Choroid plexus epithelial cell (primary cell): ENCODE measurements at regions not wholly inside any gene's neighbourhood (a gene's known extent, or its start where the extent isn't known, plus 50 kb on each side); places are given as distances from the start of the nearest gene placed in this dataset.

ENCODE experiments used
- DNase-seq: peaks from one replicate; pipeline ENCODE4 v3.0.0-alpha.2; 2010; ENCODE audit warnings: low read depth
- H3K4me3 ChIP-seq: 2 replicates; pipeline ENCODE4 v1.5.1; 2011; ENCODE audit warnings: low read depth, mild to moderate bottlenecking, control low read depth, low read length, moderate library complexity
- CTCF ChIP-seq: conservative IDR thresholded peaks from 2 replicates; pipeline ENCODE4 v1.5.1; 2011; ENCODE audit warnings: low read depth, mild to moderate bottlenecking, control low read depth, inconsistent platforms, low read length, moderate library complexity

GRCh38 chr14:26849514-26849913 lies 251.7 kb upstream of the NOVA1 start:
- no peak for DNase-seq
- H3K4me3 ChIP-seq, result no peak overlapping the region
- TF ChIP-seq CTCF, result no peak

- no peak overlapping the region for H3K4me3 ChIP-seq
- no peak for TF ChIP-seq CTCF
- DNase-seq, result no peak
These were observed 254.0 kb upstream of the NOVA1 start for GRCh38 chr14:26851793-26852192.

GRCh38 chr14:26855077-26855753 lies 257.4 kb upstream of the NOVA1 start:
- no peak for TF ChIP-seq CTCF
- H3K4me3 ChIP-seq, result no peak overlapping the region
- DNase-seq, result peak; percentile 1

GRCh38 chr14:26856876-26857518 lies 259.2 kb upstream of the NOVA1 start:
- DNase-seq, result no peak
- no peak for TF ChIP-seq CTCF
- H3K4me3 ChIP-seq, result no peak overlapping the region

- no peak overlapping the region for H3K4me3 ChIP-seq
- no peak for DNase-seq
- TF ChIP-seq CTCF, result no peak
These were observed 261.6 kb upstream of the NOVA1 start for GRCh38 chr14:26859483-26859882.

GRCh38 chr14:26860111-26860510 lies 262.3 kb upstream of the NOVA1 start:
- no peak for DNase-seq
- no peak overlapping the region for H3K4me3 ChIP-seq
- no peak for TF ChIP-seq CTCF

GRCh38 chr14:26863736-26864135 lies 265.9 kb upstream of the NOVA1 start:
- no peak for TF ChIP-seq CTCF
- no peak overlapping the region for H3K4me3 ChIP-seq
- DNase-seq, result peak; percentile 27
